K562 (cell line): ENCODE measurements at regions not wholly inside any gene's neighbourhood (a gene's known extent, or its start where the extent isn't known, plus 50 kb on each side); places are given as distances from the start of the nearest gene placed in this dataset.

Source experiments
- ATAC-seq: fragments of 200-7000 bp; cut with Tn5 transposase; 3 replicates; pipeline ENCODE4 v1.9.1; 2020; ENCODE audit warnings: moderate library complexity
- BruUV-seq: library from RNA; stranded (reverse); fragments of 400-500 nt; replicated peaks from 2 replicates; lab custom pipeline; 2021; lab: Mats Ljungman, UMichigan
- CTCF ChIA-PET: fragments of 300-600 bp; formaldehyde crosslinking; extraction: SDS; loops from one replicate; lab custom pipeline; 2021; ENCODE audit warnings: low intra/inter-chr PET ratio; lab: Yijun Ruan, JAX
- POLR2A ChIA-PET: fragments of 300-600, 350-650 bp; sonication (Branson Sonifier 250); formaldehyde crosslinking; extraction: SDS; loops from one replicate; lab custom pipeline; 2021; ENCODE audit warnings: antibody characterized with exemption, inconsistent platforms; lab: Yijun Ruan, JAX
- DNase-seq, 4 experiments: peaks; one replicate each; pipeline versions ENCODE4 v3.0.0 to v3.0.0-alpha.2; 2011 to 2018; ENCODE audit warnings: low spot score in 3 of 4, mixed read lengths in 3 of 4; ENCODE audit errors: extremely low read depth in 1 of 4
- FAIRE-seq: peaks from 2 replicates; lab custom pipeline; 2011; peaks lifted over from hg19 to GRCh38; lab: Jason Lieb, UNC
- H2AFZ ChIP-seq: 2 replicates; pipeline ENCODE4 v1.6.0; 2011; ENCODE audit warnings: low read depth, low read length, control low read depth, inconsistent platforms
- H3K27ac ChIP-seq: fragments of 200-600 bp; 3 replicates; pipeline ENCODE4 v1.8.0; 2011; ENCODE audit warnings: low read depth, mild to moderate bottlenecking, control low read depth, inconsistent platforms, low read length, moderate library complexity, mixed read lengths; ENCODE audit errors: extremely low read depth
- H3K27me3 ChIP-seq, 2 experiments: fragments of 300-600 bp in 1 of 2; 2 replicates in 1 of 2; 3 replicates in 1 of 2; pipeline versions ENCODE4 v1.6.0 to v1.8.0; 2011; ENCODE audit warnings: inconsistent platforms in 2 of 2, low read length in 2 of 2, mild to moderate bottlenecking in 1 of 2, mixed read lengths in 1 of 2, moderate library complexity in 1 of 2; ENCODE audit not compliant: control insufficient read depth in 2 of 2, insufficient read depth in 2 of 2
- H3K36me3 ChIP-seq: fragments of 300-600 bp; 3 replicates; pipeline ENCODE4 v1.8.0; 2011; ENCODE audit warnings: mild to moderate bottlenecking, low read length, inconsistent platforms; ENCODE audit not compliant: control insufficient read depth, insufficient read depth
- H3K4me1 ChIP-seq, 2 experiments: fragments of 200-600 bp in 1 of 2; replicated peaks in 1 of 2; 2 replicates in 1 of 2; 3 replicates in 1 of 2; pipeline versions ENCODE4 v1.5.1 to v1.8.0; 2011; ENCODE audit warnings: inconsistent platforms in 2 of 2, low read length in 2 of 2, mild to moderate bottlenecking in 1 of 2, mixed read lengths in 1 of 2, moderate library complexity in 1 of 2; ENCODE audit not compliant: control insufficient read depth in 2 of 2, insufficient read depth in 2 of 2
- H3K4me2 ChIP-seq: 2 replicates; pipeline ENCODE4 v1.6.1; 2011; ENCODE audit warnings: low read length, control low read depth, inconsistent platforms, mixed read lengths; ENCODE audit not compliant: insufficient read depth
- H3K4me3 ChIP-seq: fragments of 200-600 bp; sonication (generic), shearing (Covaris generic); 2 replicates; pipeline ENCODE4 v1.5.1; 2016; ENCODE audit warnings: control low read depth, inconsistent platforms
- H3K79me2 ChIP-seq: fragments of 200-600 bp; 3 replicates; pipeline ENCODE4 v1.8.0; 2011; ENCODE audit warnings: low read length, inconsistent platforms; ENCODE audit not compliant: control insufficient read depth, insufficient read depth
- H3K9ac ChIP-seq, 2 experiments: 2 replicates each; pipeline versions ENCODE4 v1.6.0 to v1.6.1; 2011; ENCODE audit warnings: low read depth in 2 of 2, low read length in 2 of 2, control low read depth in 1 of 2, inconsistent platforms in 1 of 2, mild to moderate bottlenecking in 1 of 2, mixed read lengths in 1 of 2; ENCODE audit not compliant: insufficient read depth in 1 of 2
- H3K9me1 ChIP-seq: one replicate; pipeline ENCODE4 v1.6.0; 2011; ENCODE audit warnings: inconsistent platforms, mild to moderate bottlenecking, low read length, moderate library complexity; ENCODE audit not compliant: control insufficient read depth, insufficient read depth
- H3K9me3 ChIP-seq: replicated peaks from 2 replicates; pipeline ENCODE4 v1.5.1; 2011; ENCODE audit warnings: low read depth, low read length, inconsistent platforms; ENCODE audit not compliant: control insufficient read depth, insufficient read depth
- H4K20me1 ChIP-seq: replicated peaks from 2 replicates; pipeline ENCODE4 v1.6.1; 2011; ENCODE audit warnings: low read length, inconsistent platforms, mixed read lengths; ENCODE audit not compliant: control insufficient read depth, insufficient read depth
- BHLHE40 ChIP-seq: IDR thresholded peaks from 2 replicates; pipeline ENCODE4 v1.6.1; 2011; ENCODE audit warnings: low read length, improper control_type of control experiment
- CSDE1 ChIP-seq, 2 experiments: fragments of 450-650 bp; IDR thresholded peaks; 2 replicates each; pipeline ENCODE4 v1.6.1; 2016; ENCODE audit warnings: mild to moderate bottlenecking in 1 of 2
- HLTF ChIP-seq: fragments of 450-650 bp; IDR thresholded peaks from 2 replicates; pipeline ENCODE4 v1.6.1; 2016
- MLLT1 ChIP-seq, 2 experiments: fragments of 450-650 bp; IDR thresholded peaks; 2 replicates each; pipeline ENCODE4 v1.6.1; 2016
- NONO ChIP-seq, 2 experiments: fragments of 200-400 bp in 1 of 2; fragments of 450-650 bp in 1 of 2; formaldehyde crosslinking in 1 of 2; IDR thresholded peaks; 2 replicates each; pipeline ENCODE4 v1.6.1; 2017; ENCODE audit warnings: low read depth in 2 of 2, mild to moderate bottlenecking in 2 of 2, moderate library complexity in 2 of 2, low read length in 1 of 2
- PHF8 ChIP-seq: fragments of 200-600 bp; sonication (generic); IDR thresholded peaks from 2 replicates; pipeline ENCODE4 v1.6.1; 2012; ENCODE audit warnings: mixed run types, mild to moderate bottlenecking, inconsistent platforms, low read length, moderate library complexity, borderline replicate concordance
- RB1 ChIP-seq: fragments of 450-650 bp; IDR thresholded peaks from 2 replicates; pipeline ENCODE4 v1.6.1; 2017; ENCODE audit warnings: low read depth, mild to moderate bottlenecking
- SRF ChIP-seq, 2 experiments: fragments of 250-450, 450-650 bp in 1 of 2; sonication (Bioruptor Pico) in 1 of 2; sonication (generic) in 1 of 2; formaldehyde crosslinking; IDR thresholded peaks; 2 replicates each; pipeline versions ENCODE4 v1.5.0 to v1.5.1; 2020 to 2022; ENCODE audit warnings: mild to moderate bottlenecking in 1 of 2, missing genetic modification reagents in 1 of 2
- TCFL5 ChIP-seq: fragments of 250-450 bp; sonication (Bioruptor Pico); conservative IDR thresholded peaks from 2 replicates; pipeline ENCODE4 v1.6.1; 2021; ENCODE audit warnings: mild to moderate bottlenecking, moderate library complexity, matching md5 sums
- TSHZ1 ChIP-seq: fragments of 250-450 bp; sonication (Bioruptor Pico); IDR thresholded peaks from 2 replicates; pipeline ENCODE4 v1.4.0; 2020; ENCODE audit warnings: mild to moderate bottlenecking, moderate library complexity
- ZC3H11A ChIP-seq: IDR thresholded peaks from 2 replicates; pipeline ENCODE4 v1.6.1; 2012; ENCODE audit warnings: low read depth, low read length, improper control_type of control experiment
- ZNF316 ChIP-seq: fragments of 450-650 bp; IDR thresholded peaks from 2 replicates; pipeline ENCODE4 v1.6.1; 2016
- ZNF395 ChIP-seq: fragments of 200-800 bp; sonication (Bioruptor generic); IDR thresholded peaks from 2 replicates; pipeline ENCODE4 v1.6.1; 2017; ENCODE audit warnings: missing genetic modification characterization, missing compliant biosample characterization
- ZNF830 ChIP-seq: fragments of 250-450 bp; sonication (Bioruptor Pico); IDR thresholded peaks from 2 replicates; pipeline ENCODE4 v1.5.0; 2021; ENCODE audit warnings: mild to moderate bottlenecking
- WGBS: fragments of 100-300 bp; shearing (Covaris generic); methylation state at CpG from one replicate; pipeline ENCODE4 v1.1.6; 2016; ENCODE audit warnings: low coverage, mixed read lengths; ENCODE audit not compliant: insufficient coverage; ENCODE audit errors: missing lambda C conversion rate; 5-methylcytosine and 5-hydroxymethylcytosine counted together
- in situ Hi-C: fragments of 300-500 bp; cut with MboI; formaldehyde crosslinking; loops from 4 replicates; pipeline ENCODE4 v1.15.0; 2018; ENCODE audit warnings: inconsistent platforms, mixed read lengths
- intact Hi-C: fragments of 100-400 bp; cut with micrococcal nuclease; formaldehyde crosslinking; loops from 2 replicates; pipeline ENCODE4 v1.14.2; 2022

- Histone ChIP-seq H3K4me2 (no peak overlapping the region), H3K4me3 (no peak overlapping the region), H3K36me3 (no peaks in the 10 kb centered on the region)
- FAIRE-seq = no peak
- CTCF ChIA-PET = no interaction called here
- 0% methylated on average over 5 of the region's 5 CpGs for WGBS
- TF ChIP-seq TCFL5 (CRISPR knock-in tag) (no peak), ZC3H11A (no peak), ZNF830 (no peak), TSHZ1 (CRISPR knock-in tag) (no peak), SRF (CRISPR knock-in tag; IDR thresholded peaks at IDR 0.05) (no peak), BHLHE40 (no peak), PHF8 (no peak), ZNF395 (no peak), RB1 (no peak), HLTF (no peak), NONO (IDR thresholded peaks at IDR 0.05; ENCODE audit: low read depth in 2 of 2, low read length in 1 of 2) (no peak), MLLT1 (IDR thresholded peaks at IDR 0.05) (no peak), CSDE1 (IDR thresholded peaks at IDR 0.05) (no peak), ZNF316 (no peak)
- TF ChIP-seq, all 486 proteins: peak for 0
- DNase-seq (no peak), ATAC-seq (no peak)
- Histone ChIP-seq H4K20me1 (no peaks in the 10 kb centered on the region), H3K9me1 (no peaks in the 10 kb centered on the region), H3K27me3 (no peaks in the 10 kb centered on the region), H3K79me2 (no peaks in the 10 kb centered on the region), H3K27ac (no peak overlapping the region), H2AFZ (no peak overlapping the region), H3K4me1 (no peaks in the 10 kb centered on the region), H3K9me3 (no peaks in the 10 kb centered on the region), H3K9ac (no peak overlapping the region)
- no TSS peak for BruUV-seq
- intact Hi-C loops (no loop called here), in situ Hi-C loops (no loop called here)
- POLR2A ChIA-PET = no interaction called here
These were observed 1006.8 kb upstream of the MANEA start for GRCh38 chr6:94570581-94570980.
